Activated CD8-positive, alpha-beta T cell treated with anti-CD3 and anti-CD28 coated beads, Interleukin-2, amount 10 ng/mL, durations not matched to agents 7 days and 5 days (primary cell): ENCODE measurements at regions not wholly inside any gene's neighbourhood (a gene's known extent, or its start where the extent isn't known, plus 50 kb on each side); places are given as distances from the start of the nearest gene placed in this dataset.

Source experiments
- ATAC-seq: fragments of 150-1000 bp; cut with Tn5 transposase; one replicate; pipeline ENCODE4 v1.10.0; 2021; ENCODE audit warnings: moderate library complexity
- CTCF ChIA-PET: fragments of 350-600 bp; sonication (Branson Sonifier 250); formaldehyde crosslinking; loops from one replicate; lab custom pipeline; 2021; ENCODE audit warnings: antibody characterized with exemption; lab: Charles Lee
- POLR2A ChIA-PET: fragments of 350-600 bp; sonication (Branson Sonifier 250); formaldehyde crosslinking; loops from one replicate; lab custom pipeline; 2021; ENCODE audit warnings: antibody characterized with exemption; lab: Charles Lee
- DNase-seq: peaks from one replicate; pipeline ENCODE4 v3.0.0-alpha.2; 2020
- H3K27ac Mint-ChIP-seq: one replicate; pipeline ENCODE4 v1.8.0; 2021; ENCODE audit warnings: mild to moderate bottlenecking, mixed read lengths
- H3K27me3 Mint-ChIP-seq: one replicate; pipeline ENCODE4 v1.8.0; 2021; ENCODE audit warnings: low read depth, mixed read lengths
- H3K36me3 Mint-ChIP-seq: one replicate; pipeline ENCODE4 v1.8.0; 2021; ENCODE audit warnings: low read depth, mixed read lengths
- H3K4me1 Mint-ChIP-seq: one replicate; pipeline ENCODE4 v1.8.0; 2021; ENCODE audit warnings: low read depth, mixed read lengths
- H3K4me3 Mint-ChIP-seq: one replicate; pipeline ENCODE4 v1.8.0; 2021; ENCODE audit warnings: mild to moderate bottlenecking, mixed read lengths
- H3K9me3 Mint-ChIP-seq: one replicate; pipeline ENCODE4 v1.8.0; 2022; ENCODE audit warnings: mixed read lengths; ENCODE audit not compliant: insufficient read depth

DNA sequence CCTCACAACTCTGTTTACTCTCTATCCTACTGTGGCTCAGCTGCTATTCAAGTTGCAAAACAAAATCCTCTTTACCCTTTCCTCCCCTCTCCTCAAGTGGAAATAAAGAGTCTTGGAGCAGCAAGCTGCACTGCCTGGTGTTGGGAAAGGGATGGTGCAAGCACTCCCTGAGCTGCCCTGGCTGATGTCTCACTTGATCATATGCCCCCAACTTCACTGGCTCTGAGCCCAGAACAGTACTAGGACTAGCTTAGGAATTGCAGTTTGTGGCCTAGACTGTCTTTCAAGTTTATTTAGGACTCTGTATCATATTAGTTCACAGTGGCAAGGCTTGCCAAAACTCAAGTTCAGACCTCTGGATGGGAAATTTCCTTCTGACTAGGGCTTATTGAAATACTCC is 1683.8 kb upstream of the SEL1L start:
- no peak for DNase-seq
- POLR2A ChIA-PET: no interaction called here
- Mint-ChIP-seq H3K27me3 (no peaks in the 10 kb centered on the region), H3K4me1 (no peaks in the 10 kb centered on the region), H3K27ac (no peak overlapping the region), H3K36me3 (no peaks in the 10 kb centered on the region), H3K4me3 (no peak overlapping the region), H3K9me3 (peaks cover 29% of the 10 kb centered on the region)
- CTCF ChIA-PET: no interaction called here
- ATAC-seq: no peak

DNA sequence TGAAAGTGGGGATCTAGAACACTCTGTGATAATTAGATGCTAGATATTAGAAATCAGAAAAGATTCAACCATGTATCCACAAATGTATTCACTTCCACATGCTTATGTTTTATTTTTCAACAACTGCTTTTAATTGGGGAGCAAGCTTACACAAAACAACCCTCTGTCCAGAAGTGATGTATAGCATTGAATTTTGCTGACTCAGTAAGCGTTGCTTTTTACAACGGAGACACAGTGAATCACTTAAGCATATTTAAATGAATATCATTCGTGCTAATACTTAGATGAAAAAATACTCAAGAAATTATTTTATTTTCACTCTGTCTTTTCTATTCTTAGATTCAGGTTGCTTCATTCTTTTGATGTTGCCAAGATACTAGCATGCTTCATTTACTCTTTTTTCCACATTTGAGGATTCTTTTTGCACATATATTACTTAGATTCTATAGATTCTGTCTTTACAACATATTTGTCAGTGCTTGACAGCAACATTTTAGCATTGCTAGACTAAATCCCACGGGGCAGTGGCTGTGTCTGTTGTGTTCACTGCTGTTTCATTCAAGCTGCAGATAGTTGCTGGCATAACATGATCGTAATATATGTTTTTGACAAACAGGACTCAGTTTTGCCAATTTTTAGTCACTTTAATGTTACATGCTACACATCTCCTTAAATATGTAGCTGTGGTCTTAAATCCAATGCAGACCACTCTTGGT is 1714.4 kb upstream of the SEL1L start:
- H3K9me3 Mint-ChIP-seq: no peaks in the 10 kb centered on the region
- ChIA-PET POLR2A (no interaction called here), CTCF (no interaction called here)
- H3K4me3 Mint-ChIP-seq: no peak overlapping the region
- no peaks in the 10 kb centered on the region for H3K36me3 Mint-ChIP-seq
- H3K4me1 Mint-ChIP-seq: no peaks in the 10 kb centered on the region
- H3K27me3 Mint-ChIP-seq: no peaks in the 10 kb centered on the region
- DNase-seq (no peak), ATAC-seq (no peak)
- H3K27ac Mint-ChIP-seq: no peak overlapping the region

DNA sequence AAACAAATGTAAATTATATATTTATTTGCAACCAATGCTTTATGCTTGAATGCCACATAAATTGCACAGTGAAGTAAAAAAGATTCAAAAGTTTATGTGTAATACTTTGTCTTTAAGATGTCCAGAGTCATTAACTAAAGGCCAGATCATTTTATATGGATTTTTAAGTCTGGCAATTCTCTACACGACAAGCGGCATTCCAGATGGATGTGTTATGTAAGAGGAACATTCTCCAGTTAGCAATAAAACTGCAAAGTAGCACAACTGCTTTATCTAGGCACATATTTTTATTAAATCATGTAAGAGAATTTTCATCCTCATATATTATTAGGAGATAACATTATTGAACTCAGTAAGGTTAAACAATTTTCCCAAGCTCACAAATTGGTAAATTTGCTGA is 1717.7 kb upstream of the SEL1L start:
- Mint-ChIP-seq H3K27ac (no peak overlapping the region), H3K27me3 (no peaks in the 10 kb centered on the region), H3K4me3 (no peak overlapping the region), H3K36me3 (no peaks in the 10 kb centered on the region), H3K9me3 (peaks cover 4% of the 10 kb centered on the region), H3K4me1 (no peaks in the 10 kb centered on the region)
- CTCF ChIA-PET: no interaction called here
- POLR2A ChIA-PET: no interaction called here
- ATAC-seq (no peak), DNase-seq (no peak)

DNA sequence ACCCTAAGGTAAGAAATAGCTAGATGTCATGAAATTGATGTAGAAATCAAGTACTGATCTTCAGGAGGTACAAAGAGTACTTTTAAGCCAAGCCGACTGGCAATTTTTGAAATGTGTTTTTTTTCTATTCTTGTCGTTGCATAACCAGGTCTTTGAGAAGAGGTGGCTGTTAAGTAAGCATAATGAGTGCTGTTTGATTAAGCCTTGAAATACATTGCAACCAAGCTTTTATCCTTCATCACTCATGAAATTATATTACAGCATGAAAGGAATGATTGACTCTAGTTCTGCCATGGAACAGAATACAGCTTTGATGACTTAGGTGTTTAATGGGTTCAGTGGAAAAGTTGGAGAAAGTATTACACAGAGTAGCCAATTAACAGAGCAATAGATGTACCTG is 1720.2 kb upstream of the SEL1L start:
- Mint-ChIP-seq H3K4me1 (no peaks in the 10 kb centered on the region), H3K4me3 (no peak overlapping the region), H3K27me3 (no peaks in the 10 kb centered on the region), H3K36me3 (no peaks in the 10 kb centered on the region), H3K27ac (no peak overlapping the region), H3K9me3 (peaks cover 4% of the 10 kb centered on the region)
- ChIA-PET POLR2A (no interaction called here), CTCF (no interaction called here)
- DNase-seq (no peak), ATAC-seq (no peak)

DNA sequence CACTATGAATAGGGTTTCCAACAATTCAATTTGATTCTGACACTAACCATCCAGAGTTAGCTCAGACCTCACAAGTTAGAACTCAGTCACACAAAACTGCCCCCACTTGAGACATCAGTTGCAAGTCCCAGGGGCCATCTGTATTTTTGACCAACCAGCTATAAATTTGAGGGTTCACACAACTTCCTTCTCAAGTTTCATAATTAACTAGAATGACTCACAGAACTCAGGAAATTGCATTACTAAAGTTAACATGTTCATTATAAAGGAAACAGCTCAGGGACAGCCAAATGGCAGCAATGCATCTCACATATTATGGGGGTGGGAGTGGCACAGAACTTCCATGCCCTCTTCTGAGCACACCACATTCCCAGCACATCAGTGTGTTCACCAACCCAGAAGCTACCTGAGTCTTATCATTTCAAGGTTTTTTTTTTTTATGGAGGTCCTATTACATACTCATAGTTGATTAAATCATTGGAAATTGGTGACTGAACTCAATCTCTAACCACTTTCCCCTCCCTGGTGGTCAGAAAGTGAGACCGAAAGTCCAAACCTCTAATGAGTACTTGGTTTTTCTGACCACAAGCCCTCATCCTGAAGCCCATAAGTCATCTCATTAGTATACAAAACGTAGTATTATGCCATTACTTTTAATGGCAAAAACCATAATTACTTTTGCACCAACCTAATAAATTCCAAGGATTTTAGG is 1721.5 kb upstream of the SEL1L start:
- peaks cover 4% of the 10 kb centered on the region for H3K9me3 Mint-ChIP-seq
- no peaks in the 10 kb centered on the region for H3K36me3 Mint-ChIP-seq
- POLR2A ChIA-PET: no interaction called here
- no peak for ATAC-seq
- no peak overlapping the region for H3K4me3 Mint-ChIP-seq
- no peaks in the 10 kb centered on the region for H3K27me3 Mint-ChIP-seq
- no peak overlapping the region for H3K27ac Mint-ChIP-seq
- no peak for DNase-seq
- CTCF ChIA-PET: no interaction called here
- H3K4me1 Mint-ChIP-seq: no peaks in the 10 kb centered on the region

DNA sequence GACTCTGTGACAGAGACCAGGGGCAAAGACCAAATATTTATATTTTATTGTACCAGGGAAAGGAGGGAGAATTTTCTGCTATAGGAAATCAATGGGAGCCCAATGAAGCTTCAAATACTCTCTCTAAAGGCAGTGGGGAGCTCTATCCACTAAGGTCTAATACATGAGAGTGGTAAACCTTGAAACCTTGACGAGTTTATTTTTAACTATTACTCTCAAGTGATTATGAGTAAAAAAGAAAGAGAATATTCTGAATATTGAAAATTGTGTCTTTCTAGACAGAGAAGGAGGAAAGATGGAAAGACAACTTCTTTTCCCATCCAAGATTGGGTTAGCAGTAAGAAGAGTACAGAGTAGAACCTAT is 1722.1 kb upstream of the SEL1L start:
- Mint-ChIP-seq H3K36me3 (no peaks in the 10 kb centered on the region), H3K4me3 (no peak overlapping the region), H3K4me1 (no peaks in the 10 kb centered on the region), H3K9me3 (peaks cover 4% of the 10 kb centered on the region), H3K27me3 (no peaks in the 10 kb centered on the region), H3K27ac (no peak overlapping the region)
- ChIA-PET POLR2A (no interaction called here), CTCF (no interaction called here)
- DNase-seq (no peak), ATAC-seq (no peak)

DNA sequence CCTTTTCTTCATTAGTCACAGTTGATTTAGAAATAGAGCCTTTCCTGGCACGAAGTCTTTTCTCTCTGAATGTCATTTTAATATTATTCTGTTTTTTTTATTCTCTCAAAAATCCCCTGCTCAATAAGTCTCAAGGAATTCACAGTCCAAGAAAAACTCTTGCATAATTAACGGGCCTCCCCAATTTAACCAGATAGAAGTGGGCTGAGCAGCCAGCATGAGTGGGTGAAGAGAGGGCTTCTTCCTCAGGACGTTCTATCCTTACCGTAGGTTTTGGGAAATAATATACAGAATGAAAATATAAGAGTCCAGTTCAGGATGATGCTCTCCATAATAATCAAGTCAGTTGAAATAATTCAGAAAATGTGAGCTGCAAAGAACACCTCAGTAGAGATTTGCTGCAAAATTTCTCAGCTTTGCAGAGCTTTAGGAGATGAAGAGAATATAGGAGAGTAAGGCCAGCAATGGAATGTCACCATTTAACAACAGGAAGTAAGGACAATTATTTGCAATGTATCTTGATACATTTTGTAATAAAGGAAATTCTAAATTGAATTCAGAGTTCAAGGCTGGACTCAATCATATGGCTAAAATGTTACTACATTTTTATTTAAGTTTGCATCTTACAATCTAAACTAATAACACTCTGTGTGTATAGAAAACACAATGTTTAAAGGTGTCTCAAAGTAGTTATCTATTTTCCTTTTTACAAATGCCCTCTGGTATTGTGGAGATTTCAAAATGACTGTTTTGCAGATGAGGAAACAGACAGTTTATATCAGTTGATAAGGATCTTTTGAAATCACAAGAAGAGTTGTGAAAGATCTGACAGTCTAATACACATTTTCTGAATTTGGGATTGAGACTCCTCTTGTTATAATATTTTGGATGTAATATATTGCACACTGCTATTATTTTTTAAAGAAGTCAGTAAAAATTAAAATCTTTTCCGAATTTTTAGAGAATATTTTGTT is 1724.1 kb upstream of the SEL1L start:
- DNase-seq: no peak
- POLR2A ChIA-PET: no interaction called here
- H3K36me3 Mint-ChIP-seq: no peaks in the 10 kb centered on the region
- peaks cover 4% of the 10 kb centered on the region for H3K9me3 Mint-ChIP-seq
- CTCF ChIA-PET: no interaction called here
- no peaks in the 10 kb centered on the region for H3K4me1 Mint-ChIP-seq
- no peaks in the 10 kb centered on the region for H3K27me3 Mint-ChIP-seq
- H3K4me3 Mint-ChIP-seq: no peak overlapping the region
- ATAC-seq: no peak
- no peak overlapping the region for H3K27ac Mint-ChIP-seq

DNA sequence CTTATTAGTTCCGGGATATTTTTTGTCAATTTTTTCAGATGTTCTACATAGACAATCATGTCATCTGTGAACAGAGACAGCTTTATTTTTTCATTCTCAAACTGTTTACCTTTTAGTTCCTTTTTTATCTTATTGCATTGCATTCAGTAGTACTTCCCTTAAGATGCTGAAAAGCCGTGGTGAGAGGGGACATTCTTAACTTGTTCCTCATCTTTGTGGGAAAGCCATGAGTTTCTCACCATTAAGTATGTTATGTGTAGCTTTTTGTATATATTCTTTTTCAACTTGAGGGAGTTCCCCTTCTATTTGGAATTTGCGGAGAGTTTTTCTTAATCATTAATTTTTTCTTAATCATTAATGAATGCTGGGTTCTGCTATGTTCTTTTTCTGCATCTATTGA is 1727.1 kb upstream of the SEL1L start:
- H3K4me1 Mint-ChIP-seq: no peaks in the 10 kb centered on the region
- H3K27me3 Mint-ChIP-seq: no peaks in the 10 kb centered on the region
- DNase-seq: no peak
- H3K36me3 Mint-ChIP-seq: no peaks in the 10 kb centered on the region
- no peak overlapping the region for H3K27ac Mint-ChIP-seq
- H3K9me3 Mint-ChIP-seq: peaks cover 6% of the 10 kb centered on the region
- ChIA-PET POLR2A (no interaction called here), CTCF (no interaction called here)
- no peak overlapping the region for H3K4me3 Mint-ChIP-seq
- no peak for ATAC-seq

DNA sequence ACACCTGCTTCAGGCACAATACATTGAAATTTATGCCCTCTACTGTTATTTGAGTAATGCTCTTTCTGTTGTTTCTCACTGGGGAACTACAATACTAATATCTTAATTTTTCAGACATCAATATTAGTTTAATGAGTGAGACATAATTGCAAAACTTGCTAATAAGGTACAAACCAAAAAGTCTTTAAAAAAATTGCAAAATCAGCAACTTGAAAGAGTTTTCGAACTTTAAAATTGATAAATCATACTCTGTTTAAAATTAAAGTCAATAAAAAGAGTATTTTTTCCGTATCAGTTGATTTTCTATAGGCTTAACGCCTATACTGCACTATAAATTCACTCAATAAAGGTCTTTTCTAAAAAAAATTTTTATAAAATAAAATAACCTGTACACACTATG is 1735.9 kb upstream of the SEL1L start:
- ChIA-PET POLR2A (interaction anchor here (0.7 kb wide), 1 partner anchor 464 kb away, joined by 3 read pairs; no protein-coding TSS in a partner anchor), CTCF (no interaction called here)
- no peak overlapping the region for H3K27ac Mint-ChIP-seq
- H3K36me3 Mint-ChIP-seq: no peaks in the 10 kb centered on the region
- ATAC-seq: no peak
- no peak for DNase-seq
- H3K4me3 Mint-ChIP-seq: no peak overlapping the region
- H3K4me1 Mint-ChIP-seq: no peaks in the 10 kb centered on the region
- H3K27me3 Mint-ChIP-seq: no peaks in the 10 kb centered on the region
- peaks cover 6% of the 10 kb centered on the region for H3K9me3 Mint-ChIP-seq

DNA sequence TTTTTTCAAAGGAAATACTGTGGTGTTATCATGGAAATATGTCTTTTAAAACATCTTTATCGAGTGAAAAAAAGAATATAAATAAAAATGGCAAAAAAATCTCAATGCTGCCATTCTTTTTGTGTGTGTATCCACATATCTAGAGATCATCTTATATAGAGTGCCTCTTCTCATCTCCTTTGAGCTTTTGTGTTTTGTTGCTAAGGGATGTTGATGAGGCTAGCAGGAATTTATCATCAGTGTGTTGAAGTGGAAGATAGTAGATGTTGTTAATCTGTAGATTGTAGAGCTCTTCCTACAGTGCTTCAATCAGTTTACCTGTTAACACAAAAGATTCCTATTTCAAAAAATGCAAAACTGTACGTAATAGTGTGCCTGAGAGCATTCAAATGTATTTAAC is 1738.0 kb upstream of the SEL1L start:
- POLR2A ChIA-PET: no interaction called here
- CTCF ChIA-PET: no interaction called here
- H3K36me3 Mint-ChIP-seq: no peaks in the 10 kb centered on the region
- H3K4me1 Mint-ChIP-seq: no peaks in the 10 kb centered on the region
- H3K27me3 Mint-ChIP-seq: no peaks in the 10 kb centered on the region
- ATAC-seq (no peak), DNase-seq (no peak)
- peaks cover 6% of the 10 kb centered on the region for H3K9me3 Mint-ChIP-seq
- no peak overlapping the region for H3K27ac Mint-ChIP-seq
- H3K4me3 Mint-ChIP-seq: no peak overlapping the region

DNA sequence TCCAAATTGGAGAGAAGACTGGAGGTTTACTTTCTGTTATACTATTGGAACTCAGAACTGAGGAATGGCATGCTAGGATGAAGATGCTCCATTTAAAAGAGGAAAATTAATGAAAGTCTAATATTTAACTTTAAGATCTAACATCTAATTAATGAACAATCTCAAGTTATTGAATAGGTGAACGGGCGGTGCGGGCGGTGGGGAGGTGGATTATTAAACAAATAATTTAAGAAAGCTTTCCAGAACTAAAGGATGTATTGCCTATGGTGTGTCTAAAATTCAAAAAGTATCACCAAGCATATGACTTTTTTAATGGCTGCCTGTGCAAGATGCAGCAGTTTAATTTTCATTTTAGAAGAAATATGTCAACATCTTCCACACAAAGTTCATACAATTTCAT is 1747.1 kb upstream of the SEL1L start:
- Mint-ChIP-seq H3K9me3 (peaks cover 20% of the 10 kb centered on the region), H3K36me3 (no peaks in the 10 kb centered on the region), H3K27ac (no peak overlapping the region), H3K4me3 (no peak overlapping the region), H3K4me1 (no peaks in the 10 kb centered on the region), H3K27me3 (no peaks in the 10 kb centered on the region)
- DNase-seq (no peak), ATAC-seq (no peak)
- ChIA-PET POLR2A (no interaction called here), CTCF (no interaction called here)

DNA sequence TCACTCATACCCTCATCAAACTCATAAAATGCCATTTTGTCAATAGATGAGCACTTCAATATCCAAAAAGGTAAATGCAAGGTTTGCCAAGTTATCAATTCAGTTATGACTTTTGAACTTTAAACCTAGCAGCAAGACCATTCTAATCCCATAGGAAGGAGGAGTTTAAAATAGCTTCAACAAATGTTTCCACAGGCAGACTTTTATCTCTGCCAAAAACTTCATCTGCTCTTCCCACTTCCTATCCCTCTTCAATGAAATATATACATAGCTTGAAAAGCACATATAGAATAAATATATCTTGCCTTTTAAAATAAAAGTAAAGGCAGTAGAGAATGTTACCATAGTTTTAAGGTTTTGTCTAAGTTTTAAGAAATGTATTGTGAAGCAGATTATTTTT is 1749.1 kb upstream of the SEL1L start:
- ATAC-seq: no peak
- DNase-seq: no peak
- no peak overlapping the region for H3K4me3 Mint-ChIP-seq
- H3K4me1 Mint-ChIP-seq: no peaks in the 10 kb centered on the region
- ChIA-PET CTCF (no interaction called here), POLR2A (no interaction called here)
- H3K9me3 Mint-ChIP-seq: peaks cover 16% of the 10 kb centered on the region
- H3K36me3 Mint-ChIP-seq: no peaks in the 10 kb centered on the region
- no peak overlapping the region for H3K27ac Mint-ChIP-seq
- H3K27me3 Mint-ChIP-seq: no peaks in the 10 kb centered on the region
